HEK293T (cell line): ENCODE measurements at regions not wholly inside any gene's neighbourhood (a gene's known extent, or its start where the extent isn't known, plus 50 kb on each side); places are given as distances from the start of the nearest gene placed in this dataset.

ENCODE experiments used
- ARNT ChIP-seq: fragments of 450-650 bp; IDR thresholded peaks from 2 replicates; pipeline ENCODE4 v1.6.1; 2017; ENCODE audit warnings: mild to moderate bottlenecking
- BHLHE40 ChIP-seq: fragments of 450-650 bp; IDR thresholded peaks from 2 replicates; pipeline ENCODE4 v1.6.1; 2016; ENCODE audit warnings: mild to moderate bottlenecking, moderate library complexity, borderline replicate concordance
- ELF4 ChIP-seq: fragments of 450-650 bp; IDR thresholded peaks from 2 replicates; pipeline ENCODE4 v1.6.1; 2017; ENCODE audit warnings: antibody characterized with exemption
- FOXA1 ChIP-seq: fragments of 450-650 bp; IDR thresholded peaks from 2 replicates; pipeline ENCODE4 v1.6.1; 2016; ENCODE audit warnings: mild to moderate bottlenecking
- HDGF ChIP-seq: fragments of 450-650 bp; IDR thresholded peaks from 2 replicates; pipeline ENCODE4 v1.6.1; 2017; ENCODE audit warnings: antibody characterized with exemption, borderline replicate concordance
- L3MBTL2 ChIP-seq: fragments of 450-650 bp; conservative IDR thresholded peaks from 2 replicates; pipeline ENCODE4 v1.6.1; 2016; ENCODE audit warnings: mild to moderate bottlenecking
- LEF1 ChIP-seq: fragments of 450-650 bp; IDR thresholded peaks from 2 replicates; pipeline ENCODE4 v1.6.1; 2017; ENCODE audit warnings: mild to moderate bottlenecking, borderline replicate concordance
- SP1 ChIP-seq: fragments of 450-650 bp; IDR thresholded peaks from 2 replicates; pipeline ENCODE4 v1.6.1; 2017
- SUZ12 ChIP-seq: fragments of 450-650 bp; IDR thresholded peaks from 2 replicates; pipeline ENCODE4 v1.6.1; 2016; ENCODE audit warnings: mild to moderate bottlenecking
- TARDBP ChIP-seq: fragments of 450-650 bp; IDR thresholded peaks from 2 replicates; pipeline ENCODE4 v1.6.1; 2016
- ZNF384 ChIP-seq: fragments of 450-650 bp; IDR thresholded peaks from 2 replicates; pipeline ENCODE4 v1.6.1; 2016
- TF ChIP-seq, protein P1 (sequence below): fragments of 450-650 bp; IDR thresholded peaks from 2 replicates; pipeline ENCODE4 v1.6.1; 2016

DNA sequence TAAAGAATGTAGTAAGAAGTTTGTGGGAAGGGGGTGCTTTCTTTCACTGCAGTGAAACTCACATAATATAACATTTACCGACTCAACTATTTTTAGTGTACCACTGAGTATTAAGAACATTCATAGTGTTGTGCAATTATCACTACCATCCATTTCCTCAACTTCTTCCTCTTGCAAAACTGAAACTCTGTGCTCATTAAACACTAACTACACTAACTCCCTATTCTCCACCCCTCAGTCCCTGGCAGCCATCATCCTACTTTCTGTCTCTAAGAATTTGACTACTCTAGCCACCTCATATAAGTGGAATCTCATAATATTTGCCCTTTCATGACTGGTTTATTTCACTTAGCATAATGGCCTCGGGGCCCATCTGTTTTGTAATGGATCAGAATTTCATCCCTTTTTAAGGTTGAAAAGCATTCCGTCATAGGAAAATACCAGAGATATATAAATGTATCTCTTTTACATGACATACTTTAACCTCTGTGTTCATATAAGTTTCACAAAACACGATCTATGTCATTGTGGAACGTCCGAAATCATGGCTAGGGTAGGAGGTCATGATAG is 56.3 kb upstream of the DIRAS2 start:
- TF ChIP-seq L3MBTL2 (no peak), ARNT (no peak), HDGF (no peak), SP1 (no peak), ZNF384 (no peak), ELF4 (no peak), TARDBP (no peak), FOXA1 (no peak), BHLHE40 (no peak), SUZ12 (no peak), LEF1 (no peak)
- TF ChIP-seq, protein P1, sequence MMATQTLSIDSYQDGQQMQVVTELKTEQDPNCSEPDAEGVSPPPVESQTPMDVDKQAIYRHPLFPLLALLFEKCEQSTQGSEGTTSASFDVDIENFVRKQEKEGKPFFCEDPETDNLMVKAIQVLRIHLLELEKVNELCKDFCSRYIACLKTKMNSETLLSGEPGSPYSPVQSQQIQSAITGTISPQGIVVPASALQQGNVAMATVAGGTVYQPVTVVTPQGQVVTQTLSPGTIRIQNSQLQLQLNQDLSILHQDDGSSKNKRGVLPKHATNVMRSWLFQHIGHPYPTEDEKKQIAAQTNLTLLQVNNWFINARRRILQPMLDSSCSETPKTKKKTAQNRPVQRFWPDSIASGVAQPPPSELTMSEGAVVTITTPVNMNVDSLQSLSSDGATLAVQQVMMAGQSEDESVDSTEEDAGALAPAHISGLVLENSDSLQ: no peak
